ENCODE measurements at regions not wholly inside any gene's neighbourhood (a gene's known extent, or its start where the extent isn't known, plus 50 kb on each side); places are given as distances from the start of the nearest gene placed in this dataset.
"Not testable (repeated sequence)": the region's sequence is repeated elsewhere in the genome, so short reads cannot be mapped to it uniquely, and the experiment has no call there.

DNA sequence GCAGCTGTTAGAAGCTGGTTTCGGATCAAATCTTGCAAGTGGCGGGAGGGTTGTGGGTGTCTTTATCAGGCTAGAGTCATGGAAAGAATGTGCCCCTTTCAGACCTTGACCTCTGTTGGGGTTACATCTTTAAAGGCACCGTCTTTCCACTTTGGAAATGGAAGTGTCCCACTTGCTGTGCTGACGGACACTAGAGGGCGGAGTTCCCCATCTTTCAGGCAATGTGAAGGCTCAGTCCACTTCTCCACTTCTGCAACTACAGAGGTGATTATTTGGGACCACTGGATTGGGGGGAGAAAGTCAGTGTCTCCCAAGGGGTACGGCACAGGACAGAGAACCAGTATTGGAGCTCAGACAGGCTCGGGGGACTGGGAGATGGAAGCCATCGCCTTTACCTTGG lies 3990.7 kb upstream of the TPTE start:
- TF ChIP-seq CTCF, ZNF621, ZBTB20, GLI4 (tag by site-specific recombination; IDR thresholded peaks at IDR 0.05): not testable (repeated sequence)
